Astrocyte (in vitro differentiated cells and primary cell): ENCODE measurements at regions not wholly inside any gene's neighbourhood (a gene's known extent, or its start where the extent isn't known, plus 50 kb on each side); places are given as distances from the start of the nearest gene placed in this dataset.

Source experiments
- DNase-seq: peaks from one replicate; pipeline ENCODE4 v3.0.0-alpha.2; 2010; ENCODE audit warnings: low read depth
- FAIRE-seq: peaks from 2 replicates; lab custom pipeline; 2011; peaks lifted over from hg19 to GRCh38; lab: Jason Lieb, UNC
- H2AFZ ChIP-seq: 2 replicates; pipeline ENCODE4 v1.6.0; 2012; ENCODE audit warnings: low read depth, low read length, inconsistent platforms
- H3K27ac ChIP-seq: 2 replicates; pipeline ENCODE4 v1.5.1; 2011; ENCODE audit warnings: low read depth, low read length, inconsistent platforms
- H3K27me3 ChIP-seq: 2 replicates; pipeline ENCODE4 v1.6.0; 2011; ENCODE audit warnings: low read length, inconsistent platforms; ENCODE audit not compliant: insufficient read depth
- H3K36me3 ChIP-seq: 2 replicates; pipeline ENCODE4 v1.5.1; 2011; ENCODE audit warnings: low read length, inconsistent platforms; ENCODE audit not compliant: insufficient read depth
- H3K4me1 ChIP-seq: 2 replicates; pipeline ENCODE4 v1.5.1; 2011; ENCODE audit warnings: low read length, inconsistent platforms; ENCODE audit not compliant: insufficient read depth
- H3K4me2 ChIP-seq: 2 replicates; pipeline ENCODE4 v1.6.0; 2012; ENCODE audit warnings: low read length, inconsistent platforms
- H3K4me3 ChIP-seq: 2 replicates; pipeline ENCODE4 v1.5.1; 2011; ENCODE audit warnings: low read depth, mild to moderate bottlenecking, low read length, inconsistent platforms; ENCODE audit not compliant: insufficient read depth
- H3K79me2 ChIP-seq: 2 replicates; pipeline ENCODE4 v1.6.0; 2012; ENCODE audit warnings: mild to moderate bottlenecking, low read length, inconsistent platforms; ENCODE audit not compliant: insufficient read depth
- H3K9ac ChIP-seq: 2 replicates; pipeline ENCODE4 v1.6.0; 2012; ENCODE audit warnings: mild to moderate bottlenecking, low read length, inconsistent platforms
- H3K9me3 ChIP-seq: 2 replicates; pipeline ENCODE4 v1.5.1; 2012; ENCODE audit warnings: low read depth, mild to moderate bottlenecking, low read length, inconsistent platforms; ENCODE audit not compliant: insufficient read depth
- H4K20me1 ChIP-seq: 2 replicates; pipeline ENCODE4 v1.6.0; 2012; ENCODE audit warnings: low read length, inconsistent platforms; ENCODE audit not compliant: insufficient read depth
- H3K27ac Mint-ChIP-seq: one replicate; pipeline ENCODE4 v1.8.0; 2021; ENCODE audit warnings: mild to moderate bottlenecking, mixed read lengths; ENCODE audit not compliant: unreplicated experiment
- H3K27me3 Mint-ChIP-seq: one replicate; pipeline ENCODE4 v1.8.0; 2021; ENCODE audit warnings: low read depth, mixed read lengths; ENCODE audit not compliant: unreplicated experiment
- H3K36me3 Mint-ChIP-seq: one replicate; pipeline ENCODE4 v1.8.0; 2021; ENCODE audit warnings: low read depth, mixed read lengths; ENCODE audit not compliant: unreplicated experiment
- H3K4me1 Mint-ChIP-seq: one replicate; pipeline ENCODE4 v1.8.0; 2021; ENCODE audit warnings: low read depth, mixed read lengths; ENCODE audit not compliant: unreplicated experiment
- H3K4me3 Mint-ChIP-seq: one replicate; pipeline ENCODE4 v1.8.0; 2021; ENCODE audit warnings: mild to moderate bottlenecking, moderate library complexity, mixed read lengths; ENCODE audit not compliant: unreplicated experiment
- H3K9me3 Mint-ChIP-seq: one replicate; pipeline ENCODE4 v1.8.0; 2021; ENCODE audit warnings: mild to moderate bottlenecking, mixed read lengths; ENCODE audit not compliant: unreplicated experiment
- CTCF ChIP-seq: IDR thresholded peaks from 2 replicates; pipeline ENCODE4 v1.5.1; 2011; ENCODE audit warnings: low read depth, mild to moderate bottlenecking, inconsistent platforms, low read length, moderate library complexity; ENCODE audit not compliant: insufficient read depth
- EZH2 ChIP-seq: IDR thresholded peaks from 2 replicates; pipeline ENCODE4 v1.6.1; 2012; ENCODE audit warnings: mild to moderate bottlenecking, low read length, inconsistent platforms; ENCODE audit not compliant: insufficient read depth

DNA sequence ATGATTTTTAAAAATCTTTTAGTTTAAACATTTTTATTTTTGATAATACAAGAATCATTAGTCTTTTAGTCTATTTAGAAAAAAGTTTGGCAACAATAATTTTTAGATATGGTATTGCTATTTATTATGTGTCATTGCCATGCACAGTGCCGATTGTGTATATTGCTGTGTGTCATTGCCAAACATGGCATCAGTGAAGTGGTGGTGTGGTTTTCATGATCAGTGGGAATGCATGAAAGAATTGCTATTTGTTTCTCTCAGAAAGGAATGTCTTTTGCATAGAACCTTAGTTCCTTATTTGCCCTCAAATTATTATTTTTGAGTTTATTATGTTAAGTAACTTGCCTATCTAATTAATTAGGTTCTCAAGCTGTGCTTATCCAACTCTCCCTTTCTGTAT is 397.5 kb upstream of the PDE3A start:
- Histone ChIP-seq H3K36me3 (no peaks in the 10 kb centered on the region), H3K27me3 (no peaks in the 10 kb centered on the region), H3K9me3 (no peaks in the 10 kb centered on the region), H3K4me3 (no peak overlapping the region), H2AFZ (no peak overlapping the region), H3K4me2 (no peak overlapping the region), H3K4me1 (peaks cover 24% of the 10 kb centered on the region), H3K9ac (peak overlapping the region; percentile 10), H4K20me1 (no peaks in the 10 kb centered on the region), H3K27ac (peak overlapping the region; percentile 39), H3K79me2 (no peaks in the 10 kb centered on the region)
- H3K4me1 Mint-ChIP-seq: peaks cover 32% of the 10 kb centered on the region
- no peaks in the 10 kb centered on the region for H3K27me3 Mint-ChIP-seq
- H3K27ac Mint-ChIP-seq: peak overlapping the region; percentile 67
- H3K36me3 Mint-ChIP-seq: no peaks in the 10 kb centered on the region
- TF ChIP-seq CTCF: no peak
- TF ChIP-seq EZH2: no peak
- no peak overlapping the region for H3K4me3 Mint-ChIP-seq
- FAIRE-seq (no peak), DNase-seq (peak; percentile 54)
- no peaks in the 10 kb centered on the region for H3K9me3 Mint-ChIP-seq

- Histone ChIP-seq H3K4me2 (no peak overlapping the region), H3K9me3 (no peaks in the 10 kb centered on the region), H3K27ac (no peak overlapping the region), H3K36me3 (no peaks in the 10 kb centered on the region), H3K4me1 (peaks cover 24% of the 10 kb centered on the region), H3K4me3 (no peak overlapping the region), H3K27me3 (no peaks in the 10 kb centered on the region), H3K9ac (peak overlapping the region; percentile 10), H3K79me2 (no peaks in the 10 kb centered on the region), H2AFZ (no peak overlapping the region), H4K20me1 (no peaks in the 10 kb centered on the region)
- Mint-ChIP-seq H3K4me3 (no peak overlapping the region), H3K36me3 (no peaks in the 10 kb centered on the region), H3K27ac (peak overlapping the region; percentile 67), H3K9me3 (no peaks in the 10 kb centered on the region), H3K27me3 (no peaks in the 10 kb centered on the region), H3K4me1 (peaks cover 32% of the 10 kb centered on the region)
- TF ChIP-seq CTCF: no peak
- TF ChIP-seq EZH2: no peak
- FAIRE-seq (no peak), DNase-seq (peak; percentile 94)
These were observed 396.7 kb upstream of the PDE3A start for GRCh38 chr12:19971361-19972280.
